NCI-H1694 (cell line): ENCODE measurements at regions not wholly inside any gene's neighbourhood (a gene's known extent, or its start where the extent isn't known, plus 50 kb on each side); places are given as distances from the start of the nearest gene placed in this dataset.
"Not testable (repeated sequence)": the region's sequence is repeated elsewhere in the genome, so short reads cannot be mapped to it uniquely, and the experiment has no call there.

Source experiments
- DNase-seq: peaks from one replicate; lab custom pipeline; 2025; lab: John Stamatoyannopoulos, UW

DNA sequence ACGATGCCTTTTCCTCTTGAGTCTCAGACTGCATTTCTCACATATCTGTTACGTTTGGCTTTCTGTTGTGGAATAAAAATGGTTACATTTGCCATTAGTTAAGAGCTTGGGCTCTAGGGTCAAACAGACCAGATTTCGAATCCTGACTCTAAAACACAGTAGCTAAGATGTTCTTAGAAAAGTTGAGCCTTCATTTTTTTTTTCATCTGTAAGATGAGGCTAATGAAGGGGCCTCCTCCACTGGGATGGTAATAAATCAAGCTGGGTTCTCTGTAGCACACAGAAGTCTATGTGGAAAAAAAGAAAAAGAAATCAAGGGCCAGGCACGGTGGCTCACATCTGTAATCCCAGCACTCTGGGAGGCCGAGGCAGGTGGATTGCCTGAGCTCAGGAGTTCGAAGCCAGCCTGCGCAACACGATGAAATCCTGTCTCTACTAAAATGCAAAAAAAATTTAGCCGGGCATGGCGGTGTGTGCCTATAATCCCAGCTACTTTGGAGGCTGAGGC lies 49.9 kb upstream of the CAPRIN1 start:
- DNase-seq = no peak

- no peak for DNase-seq
Observed at GRCh38 chr11:33999393-33999792, 52.1 kb upstream of the CAPRIN1 start.

- no peak for DNase-seq
Observed at GRCh38 chr11:33997584-33998251, 53.8 kb upstream of the CAPRIN1 start.

DNA sequence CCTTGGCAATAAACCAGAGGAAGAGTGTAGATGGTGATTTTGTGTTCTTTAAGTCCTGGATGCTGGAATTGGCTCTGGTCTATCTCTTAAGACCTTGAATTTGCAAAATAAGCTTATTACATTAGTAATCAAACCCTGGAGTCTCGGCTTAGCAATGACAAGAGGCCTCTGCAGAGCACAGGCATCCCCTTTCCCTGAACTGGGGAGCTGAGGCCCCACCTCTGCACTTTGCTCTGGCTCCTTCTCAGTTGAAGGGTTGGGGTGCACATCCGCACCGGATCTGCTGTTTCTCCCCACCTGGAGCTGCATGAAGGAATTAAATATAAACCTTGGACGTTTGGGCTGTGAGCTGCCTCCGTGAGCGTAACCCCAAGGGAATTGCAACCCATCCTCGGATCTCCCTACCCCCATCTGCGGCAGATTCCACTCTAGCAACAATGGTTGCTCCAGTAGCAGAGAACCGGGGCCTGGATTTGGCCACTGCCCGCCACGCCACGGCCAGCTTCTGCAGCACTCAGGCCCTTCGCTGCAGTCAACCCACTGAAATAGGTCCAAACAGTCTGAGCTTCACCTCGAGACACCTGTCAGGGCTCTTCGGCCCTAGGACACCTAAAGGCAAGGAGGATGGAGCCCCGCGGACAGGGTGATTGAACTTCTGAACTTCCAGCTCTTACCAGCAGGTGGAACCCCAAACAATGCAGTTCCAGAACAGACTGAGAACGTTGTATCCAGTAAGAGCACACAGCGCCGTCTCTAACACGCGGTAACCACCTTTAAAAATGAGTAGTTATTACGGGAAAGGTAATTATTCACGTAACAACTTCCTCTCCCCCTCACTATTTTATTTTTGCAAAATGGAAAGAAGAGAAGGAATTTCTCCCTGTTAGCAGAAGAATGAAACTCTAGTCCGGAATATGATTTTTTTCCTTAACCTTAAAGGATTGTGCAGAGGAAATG lies 54.8 kb upstream of the CAPRIN1 start:
- peak; percentile 72 for DNase-seq

DNA sequence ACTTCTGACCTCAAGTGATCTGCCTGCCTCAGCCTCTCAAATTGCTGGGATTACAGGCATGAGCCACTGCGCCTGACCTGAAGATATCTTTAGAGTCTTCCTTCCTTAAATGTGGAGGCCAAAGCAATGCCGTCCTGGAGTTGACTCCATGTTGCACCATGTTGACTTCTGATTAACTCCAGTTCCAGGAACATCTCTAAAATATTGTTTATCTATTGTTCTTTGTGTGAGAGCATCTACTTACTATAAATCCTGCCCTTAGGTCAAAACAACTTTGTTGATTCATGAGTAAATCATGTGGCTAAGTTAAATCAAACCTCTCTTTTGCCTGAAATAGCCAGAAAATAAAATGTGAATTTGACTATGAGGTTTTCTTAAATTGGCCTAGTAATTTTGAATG lies 56.6 kb upstream of the CAPRIN1 start:
- no peak for DNase-seq

- DNase-seq = not testable (repeated sequence)
Observed at GRCh38 chr11:33991136-33991535, 60.4 kb upstream of the CAPRIN1 start.

DNA sequence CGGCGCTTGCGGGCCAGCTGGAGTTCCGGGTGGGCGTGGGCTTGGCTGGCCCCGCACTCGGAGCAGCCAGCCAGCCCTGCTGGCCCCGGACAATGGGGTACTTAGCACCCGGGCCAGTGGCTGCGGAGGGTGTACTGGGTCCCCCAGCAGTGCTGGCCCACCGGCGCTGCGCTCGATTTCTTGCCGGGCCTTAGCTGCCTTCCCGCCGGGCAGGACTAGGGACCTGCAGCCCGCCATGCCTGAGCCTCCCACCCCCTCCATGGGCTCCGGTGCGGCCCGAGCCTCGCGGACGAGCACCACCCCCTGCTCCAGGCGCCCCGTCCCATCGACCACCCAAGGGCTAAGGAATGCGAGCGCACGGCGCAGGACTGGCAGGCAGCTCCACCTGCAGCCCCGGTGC lies 61.4 kb upstream of the CAPRIN1 start:
- DNase-seq = not testable (repeated sequence)

DNA sequence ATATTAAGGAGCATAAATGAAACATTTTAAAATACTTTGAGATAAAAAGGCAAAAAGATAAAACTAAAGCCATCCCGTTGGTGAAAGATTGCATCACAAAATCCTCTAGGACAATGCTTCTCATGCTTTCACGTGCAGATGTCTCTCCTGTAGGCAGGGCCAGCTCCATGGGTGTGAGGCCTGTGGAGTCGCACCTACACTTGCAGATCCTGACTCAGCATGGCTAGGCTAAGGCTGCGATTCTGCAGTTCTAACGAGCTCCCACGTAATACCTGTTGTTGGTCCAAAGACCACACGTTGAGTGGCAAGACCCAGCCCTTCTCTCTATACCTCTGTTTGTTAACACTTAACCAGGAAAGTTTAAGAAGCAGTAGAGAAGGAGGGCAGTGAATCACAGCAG lies 62.1 kb upstream of the CAPRIN1 start:
- DNase-seq = no peak

- DNase-seq = no peak
Observed at GRCh38 chr11:33988586-33989370, 62.8 kb upstream of the CAPRIN1 start.

DNA sequence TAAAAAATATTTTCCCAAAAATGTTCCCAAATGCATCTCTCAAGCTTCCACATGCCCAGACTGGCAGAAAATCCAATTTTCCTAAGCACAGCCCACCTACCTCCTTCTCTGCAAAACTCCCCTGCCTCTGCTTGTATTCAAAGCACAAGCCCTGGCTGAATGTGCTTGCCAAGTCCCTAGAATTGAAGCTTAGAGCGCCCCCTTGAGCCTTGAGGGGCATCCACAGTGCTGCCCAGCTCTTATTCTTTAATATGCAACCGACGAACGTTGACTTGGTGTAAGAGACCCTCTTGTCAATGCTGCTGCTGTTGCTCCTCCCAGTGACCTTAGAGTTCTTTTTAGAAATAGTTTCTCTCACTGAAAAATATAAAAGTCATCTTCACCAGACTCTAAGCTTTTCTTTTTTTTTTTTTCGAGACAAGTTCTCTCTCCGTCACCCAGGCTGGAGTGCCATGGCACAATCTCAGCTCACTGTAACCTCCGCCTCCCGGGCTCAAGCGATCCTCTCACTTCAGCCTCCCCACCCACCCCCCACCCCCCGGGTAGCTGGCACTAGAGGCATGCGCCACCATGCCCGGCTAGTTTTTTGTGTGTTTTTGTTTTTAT lies 63.5 kb upstream of the CAPRIN1 start:
- DNase-seq = peak; percentile 83

- DNase-seq = no peak
Observed at GRCh38 chr11:33987545-33987944, 64.0 kb upstream of the CAPRIN1 start.

DNA sequence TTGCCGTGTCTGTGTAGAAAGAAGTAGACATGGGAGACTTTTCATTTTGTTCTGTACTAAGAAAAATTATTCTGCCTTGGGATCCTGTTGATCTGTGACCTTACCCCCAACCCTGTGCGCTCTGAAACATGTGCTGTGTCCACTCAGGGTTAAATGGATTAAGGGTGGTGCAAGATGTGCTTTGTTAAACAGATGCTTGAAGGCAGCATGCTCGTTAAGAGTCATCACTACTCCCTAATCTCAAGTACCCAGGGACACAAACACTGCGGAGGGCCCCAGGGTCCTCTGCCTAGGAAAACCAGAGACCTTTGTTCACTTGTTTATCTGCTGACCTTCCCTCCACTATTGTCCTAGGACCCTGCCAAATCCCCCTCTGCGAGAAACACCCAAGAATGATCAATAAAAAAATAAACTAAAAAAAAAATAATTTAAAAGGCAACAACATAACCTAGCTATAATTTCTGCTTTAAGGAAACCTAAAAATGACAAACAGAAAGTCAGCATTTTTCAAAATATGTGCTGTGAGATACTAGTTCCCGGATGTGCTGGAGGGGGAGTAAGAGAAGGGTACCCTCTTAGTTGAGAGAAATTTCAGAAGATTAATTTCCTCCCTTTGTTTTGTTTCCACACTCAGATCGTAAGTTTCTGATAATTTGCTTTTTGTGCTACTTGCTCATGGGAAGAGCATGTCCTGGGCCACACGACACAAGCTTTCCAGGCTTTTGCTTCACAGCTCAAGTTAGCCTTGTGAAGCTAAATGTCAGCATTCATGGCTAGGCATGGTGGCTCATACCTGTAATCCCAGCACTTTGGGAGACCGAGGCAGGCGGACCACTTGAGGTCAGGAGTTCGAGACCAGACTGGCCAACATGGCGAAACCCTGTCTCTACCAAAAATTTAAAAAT lies 64.7 kb upstream of the CAPRIN1 start:
- DNase-seq = not testable (repeated sequence)

DNA sequence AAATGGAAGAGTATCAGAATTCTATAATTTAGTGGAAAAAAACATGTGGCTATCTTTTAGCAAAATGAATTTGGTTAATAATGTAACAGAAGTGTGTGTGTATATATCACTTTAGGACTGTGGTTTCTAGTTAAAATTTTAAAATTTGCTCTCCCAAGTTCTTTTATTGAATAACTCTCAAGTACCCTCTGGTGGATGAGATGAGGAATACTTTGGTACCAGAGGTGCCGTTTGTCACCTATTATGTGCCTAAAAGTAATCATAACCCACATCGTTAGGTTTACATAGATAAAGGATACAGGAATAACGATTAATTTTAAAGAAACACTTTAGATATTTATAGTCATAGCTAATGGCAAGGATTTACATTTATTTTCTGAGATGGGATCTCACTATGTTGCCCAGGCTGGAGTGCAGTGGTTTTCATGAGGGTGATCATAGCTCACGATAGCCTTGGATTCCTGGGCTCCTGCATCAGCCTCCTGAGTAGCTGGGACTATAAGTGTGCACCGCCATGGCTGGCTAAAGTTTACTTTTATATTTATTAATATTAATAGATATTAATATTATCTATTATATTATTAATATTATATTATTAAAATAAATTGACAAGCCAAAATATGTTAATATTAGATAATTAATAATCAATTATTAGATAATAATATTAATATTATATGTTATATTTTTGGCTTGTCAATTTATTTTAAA lies 66.7 kb upstream of the CAPRIN1 start:
- DNase-seq = no peak

DNA sequence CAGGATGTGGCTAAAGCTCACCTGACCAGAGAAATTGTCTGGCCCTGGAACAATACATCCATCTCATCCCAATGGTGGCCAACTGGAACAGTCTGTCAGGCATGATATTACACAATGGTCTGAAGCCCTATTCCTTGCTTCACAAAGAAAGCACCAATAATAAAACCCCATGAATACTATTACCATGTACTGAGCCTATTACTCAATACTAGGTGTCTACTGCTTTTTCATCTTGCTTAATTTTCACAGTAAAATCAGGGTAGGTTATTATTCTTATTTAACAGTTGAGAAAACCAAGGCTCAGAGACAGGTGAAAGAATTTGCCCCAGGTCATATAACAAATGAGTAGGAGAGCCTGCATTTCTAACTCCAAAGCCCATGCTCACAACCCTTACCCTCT lies 68.9 kb upstream of the CAPRIN1 start:
- DNase-seq = no peak

DNA sequence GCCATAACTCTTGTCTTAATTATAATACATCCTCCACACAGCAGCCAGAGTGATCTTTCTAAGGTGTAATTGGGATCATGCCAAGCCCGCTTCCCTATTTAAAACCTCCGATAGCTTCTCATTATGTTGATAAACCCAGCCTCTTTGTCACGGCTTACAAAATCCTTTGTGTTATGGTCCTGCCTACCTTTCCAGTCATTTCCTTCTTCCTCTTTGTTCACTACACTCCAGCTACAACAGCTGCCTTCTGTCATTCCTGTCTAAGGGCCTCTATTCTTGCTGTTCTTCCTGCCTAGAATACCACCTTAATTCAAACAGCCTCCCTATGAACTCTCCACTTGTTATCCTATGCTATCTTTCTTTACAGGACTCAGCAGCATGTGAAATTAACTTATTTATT lies 70.6 kb upstream of the CAPRIN1 start:
- DNase-seq = no peak

- DNase-seq = no peak
Observed at GRCh38 chr11:33978376-33978775, 73.2 kb upstream of the CAPRIN1 start.

GRCh38 chr11:33977676-33978075 lies 73.9 kb upstream of the CAPRIN1 start:
- DNase-seq = no peak

GRCh38 chr11:33976495-33977199 lies 74.9 kb upstream of the CAPRIN1 start:
- DNase-seq = no peak

- DNase-seq = no peak
Observed at GRCh38 chr11:33974804-33975203, 76.7 kb upstream of the CAPRIN1 start.
